ENCODE measurements at regions not wholly inside any gene's neighbourhood (a gene's known extent, or its start where the extent isn't known, plus 50 kb on each side); places are given as distances from the start of the nearest gene placed in this dataset.

- TF ChIP-seq CTCF (IDR thresholded peaks at IDR 0.05) = no peak
Observed at GRCh38 chr11:88061111-88061510, 114.1 kb downstream of the RAB38 start.

- TF ChIP-seq CTCF (IDR thresholded peaks at IDR 0.05) = no peak
Observed at GRCh38 chr11:88059326-88059725, 115.9 kb downstream of the RAB38 start.

- TF ChIP-seq CTCF (IDR thresholded peaks at IDR 0.05) = no peak
Observed at GRCh38 chr11:88051396-88051795, 123.8 kb downstream of the RAB38 start.

DNA sequence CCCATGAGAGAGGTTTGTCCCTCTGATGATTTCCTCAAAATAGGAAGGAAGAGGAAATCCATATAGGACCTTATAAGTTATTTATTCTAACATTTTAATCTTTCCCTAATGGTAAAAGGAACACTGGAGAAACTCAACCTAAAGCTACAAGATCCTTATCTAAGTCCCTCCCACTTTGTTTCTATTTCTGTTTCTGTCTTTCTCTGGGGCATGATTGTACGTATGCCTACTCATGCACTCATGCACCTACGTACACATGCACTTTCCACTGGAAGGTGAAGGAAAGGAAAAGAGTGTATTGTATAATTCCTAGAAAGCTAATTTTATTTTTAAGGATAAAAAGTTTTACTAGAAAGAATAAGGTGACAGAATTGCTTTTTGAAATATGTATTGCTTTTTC lies 125.0 kb downstream of the RAB38 start:
- no peak for TF ChIP-seq CTCF (IDR thresholded peaks at IDR 0.05)

- TF ChIP-seq CTCF (IDR thresholded peaks at IDR 0.05) = no peak
Observed at GRCh38 chr11:88043149-88043548, 132.1 kb downstream of the RAB38 start.

- no peak for TF ChIP-seq CTCF (IDR thresholded peaks at IDR 0.05)
Observed at GRCh38 chr11:88042647-88043046, 132.6 kb downstream of the RAB38 start.

- TF ChIP-seq CTCF (IDR thresholded peaks at IDR 0.05) = no peak
Observed at GRCh38 chr11:88042238-88042637, 133.0 kb downstream of the RAB38 start.

GRCh38 chr11:88041679-88042078 lies 133.6 kb downstream of the RAB38 start:
- TF ChIP-seq CTCF (IDR thresholded peaks at IDR 0.05) = no peak

Data from LNCAP (cell line).